ENCODE measurements at regions not wholly inside any gene's neighbourhood (a gene's known extent, or its start where the extent isn't known, plus 50 kb on each side); places are given as distances from the start of the nearest gene placed in this dataset.

DNA sequence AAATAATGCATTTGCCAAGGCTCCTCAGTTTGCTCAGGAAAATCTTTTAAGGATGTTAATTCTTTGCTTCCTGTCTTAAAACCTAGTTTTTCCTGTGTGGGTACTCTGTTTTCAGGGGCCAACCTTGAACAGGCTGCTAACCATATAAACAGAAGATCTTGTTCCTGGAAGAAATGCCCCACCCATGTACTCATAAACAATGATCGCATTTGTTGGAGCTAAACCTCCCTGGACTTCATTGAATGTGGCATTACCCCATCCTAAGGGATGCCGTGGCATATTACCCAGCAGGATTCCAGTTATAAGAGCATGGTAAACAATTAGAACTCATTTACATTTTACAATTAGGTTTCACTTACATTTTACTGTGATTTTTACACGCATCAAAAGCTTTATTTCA lies 436.0 kb downstream of the ZNF608 start:
- TF ChIP-seq, protein P1, sequence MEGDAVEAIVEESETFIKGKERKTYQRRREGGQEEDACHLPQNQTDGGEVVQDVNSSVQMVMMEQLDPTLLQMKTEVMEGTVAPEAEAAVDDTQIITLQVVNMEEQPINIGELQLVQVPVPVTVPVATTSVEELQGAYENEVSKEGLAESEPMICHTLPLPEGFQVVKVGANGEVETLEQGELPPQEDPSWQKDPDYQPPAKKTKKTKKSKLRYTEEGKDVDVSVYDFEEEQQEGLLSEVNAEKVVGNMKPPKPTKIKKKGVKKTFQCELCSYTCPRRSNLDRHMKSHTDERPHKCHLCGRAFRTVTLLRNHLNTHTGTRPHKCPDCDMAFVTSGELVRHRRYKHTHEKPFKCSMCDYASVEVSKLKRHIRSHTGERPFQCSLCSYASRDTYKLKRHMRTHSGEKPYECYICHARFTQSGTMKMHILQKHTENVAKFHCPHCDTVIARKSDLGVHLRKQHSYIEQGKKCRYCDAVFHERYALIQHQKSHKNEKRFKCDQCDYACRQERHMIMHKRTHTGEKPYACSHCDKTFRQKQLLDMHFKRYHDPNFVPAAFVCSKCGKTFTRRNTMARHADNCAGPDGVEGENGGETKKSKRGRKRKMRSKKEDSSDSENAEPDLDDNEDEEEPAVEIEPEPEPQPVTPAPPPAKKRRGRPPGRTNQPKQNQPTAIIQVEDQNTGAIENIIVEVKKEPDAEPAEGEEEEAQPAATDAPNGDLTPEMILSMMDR (conservative IDR thresholded peaks at IDR 0.05 in 1 of 2, IDR thresholded peaks at IDR 0.05 in 1 of 2; ENCODE audit: low read depth in 1 of 2, low read length in 2 of 2) = no peak
- no peak for TF ChIP-seq EZH2 (IDR thresholded peaks at IDR 0.05; ENCODE audit: low read length, missing control alignments)

All from fibroblast of lung (primary cell).